H1 (cell line): ENCODE measurements at regions not wholly inside any gene's neighbourhood (a gene's known extent, or its start where the extent isn't known, plus 50 kb on each side); places are given as distances from the start of the nearest gene placed in this dataset.
"Not testable (repeated sequence)": the region's sequence is repeated elsewhere in the genome, so short reads cannot be mapped to it uniquely, and the experiment has no call there.

Experiments
- CHD2 ChIP-seq: IDR thresholded peaks from 2 replicates; pipeline ENCODE4 v1.6.1; 2012; ENCODE audit warnings: low read length, improper control_type of control experiment
- CREB1 ChIP-seq: IDR thresholded peaks from 2 replicates; pipeline ENCODE4 v1.6.1; 2012; ENCODE audit warnings: inconsistent platforms
- EZH2 ChIP-seq: fragments of 200-600 bp; sonication (generic); IDR thresholded peaks from 2 replicates; pipeline ENCODE4 v1.7.1; 2012; ENCODE audit warnings: low read depth, mild to moderate bottlenecking, moderate library complexity, low read length, inconsistent platforms; ENCODE audit not compliant: severe bottlenecking
- GTF2F1 ChIP-seq: IDR thresholded peaks from 2 replicates; pipeline ENCODE4 v1.6.1; 2012; ENCODE audit warnings: low read depth, low read length, improper control_type of control experiment, borderline replicate concordance
- JUND ChIP-seq: IDR thresholded peaks from 2 replicates; pipeline ENCODE4 v1.6.1; 2011; ENCODE audit warnings: mild to moderate bottlenecking, improper control_type of control experiment, low read length
- POLR2A ChIP-seq, 2 experiments: IDR thresholded peaks; 1 replicate in 1 of 2; 2 replicates in 1 of 2; pipeline ENCODE4 v1.6.1; 2011; ENCODE audit warnings: low read depth in 2 of 2, low read length in 2 of 2, mild to moderate bottlenecking in 2 of 2; ENCODE audit errors: control extremely low read depth in 1 of 2
- YY1 ChIP-seq: IDR thresholded peaks from 2 replicates; pipeline ENCODE4 v1.6.1; 2011; ENCODE audit warnings: low read depth, mild to moderate bottlenecking, low read length
- TF ChIP-seq, protein P1 (sequence below), 3 experiments: IDR thresholded peaks; 1 replicate in 2 of 3; 2 replicates in 1 of 3; pipeline versions ENCODE4 v1.5.1 to v1.6.1; 2011; ENCODE audit warnings: low read length in 3 of 3, mild to moderate bottlenecking in 3 of 3, inconsistent platforms in 2 of 3, low read depth in 1 of 3, moderate library complexity in 1 of 3; ENCODE audit not compliant: insufficient read depth in 1 of 3; ENCODE audit errors: control extremely low read depth in 1 of 3
- TF ChIP-seq, protein P2 (sequence below): IDR thresholded peaks from 2 replicates; pipeline ENCODE4 v1.6.1; 2012; ENCODE audit warnings: inconsistent platforms

DNA sequence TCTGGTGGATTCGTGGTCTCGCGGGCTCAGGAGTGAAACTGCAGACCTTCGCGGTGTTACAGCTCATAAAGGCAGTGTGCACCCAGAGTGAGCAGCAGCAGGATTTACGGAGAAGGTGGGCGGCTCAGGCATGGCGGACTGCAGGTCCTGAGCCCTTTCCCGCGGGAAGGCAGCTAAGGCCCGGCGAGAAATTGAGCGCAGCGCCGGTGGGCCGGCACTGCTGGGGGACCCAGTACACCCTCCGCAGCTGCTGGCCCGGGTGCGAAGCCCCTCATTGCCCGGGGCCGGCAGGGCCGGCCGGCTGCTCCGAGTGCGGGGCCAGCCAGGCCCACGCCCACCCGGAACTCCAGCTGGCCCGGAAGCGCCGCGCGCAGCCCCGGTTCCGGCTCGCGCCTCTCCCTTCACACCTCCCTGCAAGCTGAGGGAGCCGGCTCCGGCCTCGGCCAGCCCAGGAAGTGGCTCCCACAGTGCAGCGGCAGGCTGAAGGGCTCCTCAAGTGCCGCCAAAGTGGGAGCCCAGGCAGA is 1456.2 kb upstream of the GBE1 start:
- TF ChIP-seq POLR2A (IDR thresholded peaks at IDR 0.05; ENCODE audit: control extremely low read depth in 1 of 2, low read depth in 2 of 2, low read length in 2 of 2); GTF2F1; JUND; EZH2; CREB1; YY1; CHD2: not testable (repeated sequence)
- TF ChIP-seq, protein P1, sequence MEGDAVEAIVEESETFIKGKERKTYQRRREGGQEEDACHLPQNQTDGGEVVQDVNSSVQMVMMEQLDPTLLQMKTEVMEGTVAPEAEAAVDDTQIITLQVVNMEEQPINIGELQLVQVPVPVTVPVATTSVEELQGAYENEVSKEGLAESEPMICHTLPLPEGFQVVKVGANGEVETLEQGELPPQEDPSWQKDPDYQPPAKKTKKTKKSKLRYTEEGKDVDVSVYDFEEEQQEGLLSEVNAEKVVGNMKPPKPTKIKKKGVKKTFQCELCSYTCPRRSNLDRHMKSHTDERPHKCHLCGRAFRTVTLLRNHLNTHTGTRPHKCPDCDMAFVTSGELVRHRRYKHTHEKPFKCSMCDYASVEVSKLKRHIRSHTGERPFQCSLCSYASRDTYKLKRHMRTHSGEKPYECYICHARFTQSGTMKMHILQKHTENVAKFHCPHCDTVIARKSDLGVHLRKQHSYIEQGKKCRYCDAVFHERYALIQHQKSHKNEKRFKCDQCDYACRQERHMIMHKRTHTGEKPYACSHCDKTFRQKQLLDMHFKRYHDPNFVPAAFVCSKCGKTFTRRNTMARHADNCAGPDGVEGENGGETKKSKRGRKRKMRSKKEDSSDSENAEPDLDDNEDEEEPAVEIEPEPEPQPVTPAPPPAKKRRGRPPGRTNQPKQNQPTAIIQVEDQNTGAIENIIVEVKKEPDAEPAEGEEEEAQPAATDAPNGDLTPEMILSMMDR (IDR thresholded peaks at IDR 0.05; ENCODE audit: control extremely low read depth in 1 of 3, insufficient read depth in 1 of 3, low read depth in 1 of 3, low read length in 3 of 3): not testable (repeated sequence)
- TF ChIP-seq, protein P2, sequence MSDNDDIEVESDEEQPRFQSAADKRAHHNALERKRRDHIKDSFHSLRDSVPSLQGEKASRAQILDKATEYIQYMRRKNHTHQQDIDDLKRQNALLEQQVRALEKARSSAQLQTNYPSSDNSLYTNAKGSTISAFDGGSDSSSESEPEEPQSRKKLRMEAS: not testable (repeated sequence)
